ENCODE measurements at regions not wholly inside any gene's neighbourhood (a gene's known extent, or its start where the extent isn't known, plus 50 kb on each side); places are given as distances from the start of the nearest gene placed in this dataset.
"Not testable (repeated sequence)": the region's sequence is repeated elsewhere in the genome, so short reads cannot be mapped to it uniquely, and the experiment has no call there.

DNA sequence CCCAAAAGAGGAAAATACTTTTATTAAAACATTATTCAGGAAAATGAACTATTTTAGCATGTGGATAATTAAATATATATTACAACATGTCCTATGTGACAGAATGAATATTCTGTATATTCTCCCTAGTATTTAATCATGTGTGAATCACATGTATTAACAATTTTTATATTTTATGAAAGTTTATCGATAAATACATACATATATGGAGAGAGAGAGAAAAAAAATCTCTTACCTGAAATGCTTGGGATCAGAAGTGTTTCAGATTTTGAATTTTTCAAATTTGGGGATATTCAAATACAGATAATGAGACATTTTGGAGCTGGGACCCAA is 228.6 kb upstream of the RBBP8 start:
- H3K4me1 ChIP-seq (ENCODE audit: control insufficient read depth in 1 of 2, insufficient read depth in 2 of 2, low read length in 2 of 2) = no peaks in the 10 kb centered on the region
- no peaks in the 10 kb centered on the region for H3K9me3 ChIP-seq (ENCODE audit: insufficient read depth, low read depth, low read length)
- H2AK5ac ChIP-seq (ENCODE audit: low read length) = no peak overlapping the region
- no peak overlapping the region for H3K18ac ChIP-seq (ENCODE audit: low read length)
- H3K4ac ChIP-seq (ENCODE audit: low read depth, low read length) = no peak overlapping the region
- no peak overlapping the region for H3K14ac ChIP-seq (ENCODE audit: low read length)
- H2BK5ac ChIP-seq (ENCODE audit: low read depth, low read length, poor library complexity) = no peak overlapping the region
- no peak for DNase-seq
- H3K23ac ChIP-seq (ENCODE audit: low read length) = no peak overlapping the region
- no peaks in the 10 kb centered on the region for H3K79me1 ChIP-seq (ENCODE audit: low read length)
- no peak overlapping the region for H2BK120ac ChIP-seq (ENCODE audit: insufficient read depth, low read length, poor library complexity)
- H2AFZ ChIP-seq (ENCODE audit: insufficient read depth, low read length, poor library complexity) = no peak overlapping the region
- H4K12ac ChIP-seq (ENCODE audit: low read depth, low read length) = no peak overlapping the region
- no peak overlapping the region for H3K4me3 ChIP-seq (ENCODE audit: low read depth, low read length)
- no peak overlapping the region for H4K8ac ChIP-seq (ENCODE audit: low read depth, low read length)
- no CpG with 5 or more reads among the region's 1 CpG for WGBS (ENCODE audit: extremely low coverage, insufficient coverage, insufficient read length)
- H3K27me3 ChIP-seq (ENCODE audit: insufficient read depth, low read length) = no peaks in the 10 kb centered on the region
- H3K27ac ChIP-seq (ENCODE audit: low read depth, low read length) = no peak overlapping the region
- no peak overlapping the region for H4K91ac ChIP-seq (ENCODE audit: low read depth, low read length)
- no peak overlapping the region for H3K4me2 ChIP-seq (ENCODE audit: low read length)
- H2BK12ac ChIP-seq (ENCODE audit: low read length) = no peak overlapping the region
- no peaks in the 10 kb centered on the region for H3K36me3 ChIP-seq (ENCODE audit: control insufficient read depth in 1 of 2, insufficient read depth in 2 of 2, low read length in 2 of 2)
- no peaks in the 10 kb centered on the region for H3K79me2 ChIP-seq (ENCODE audit: control insufficient read depth, insufficient read depth, low read length, poor library complexity)
- H3K9ac ChIP-seq (ENCODE audit: low read length) = no peak overlapping the region

DNA sequence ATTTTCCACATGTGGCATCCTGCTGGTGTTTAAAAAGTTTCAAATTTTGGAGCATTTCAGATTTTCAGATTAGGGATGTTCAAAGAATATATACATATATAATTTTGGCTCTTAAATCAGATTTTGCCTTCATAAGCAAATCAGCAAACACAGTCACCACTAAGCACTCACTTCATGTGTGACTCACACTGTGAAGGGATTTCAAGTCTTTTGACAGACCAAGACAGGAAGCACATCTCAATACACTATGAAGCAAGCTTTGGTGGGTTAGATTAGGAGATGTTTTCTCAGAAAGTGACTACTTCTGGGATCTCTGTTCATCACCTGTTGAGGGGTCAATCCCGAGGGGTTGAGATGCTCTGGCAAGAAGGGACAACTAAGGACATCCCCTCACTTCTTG is 227.8 kb upstream of the RBBP8 start:
- Histone ChIP-seq H3K4ac (ENCODE audit: low read depth, low read length) (no peak overlapping the region), H3K9me3 (ENCODE audit: insufficient read depth, low read depth, low read length) (no peaks in the 10 kb centered on the region), H3K36me3 (ENCODE audit: control insufficient read depth in 1 of 2, insufficient read depth in 2 of 2, low read length in 2 of 2) (no peaks in the 10 kb centered on the region), H2BK12ac (ENCODE audit: low read length) (no peak overlapping the region), H3K79me1 (ENCODE audit: low read length) (no peaks in the 10 kb centered on the region), H3K27me3 (ENCODE audit: insufficient read depth, low read length) (no peaks in the 10 kb centered on the region), H3K4me1 (ENCODE audit: control insufficient read depth in 1 of 2, insufficient read depth in 2 of 2, low read length in 2 of 2) (no peaks in the 10 kb centered on the region), H3K18ac (ENCODE audit: low read length) (no peak overlapping the region), H3K23ac (ENCODE audit: low read length) (no peak overlapping the region), H4K91ac (ENCODE audit: low read depth, low read length) (no peak overlapping the region), H2BK120ac (ENCODE audit: insufficient read depth, low read length, poor library complexity) (no peak overlapping the region), H3K79me2 (ENCODE audit: control insufficient read depth, insufficient read depth, low read length, poor library complexity) (no peaks in the 10 kb centered on the region), H2AK5ac (ENCODE audit: low read length) (no peak overlapping the region), H3K4me3 (ENCODE audit: low read depth, low read length) (no peak overlapping the region), H4K12ac (ENCODE audit: low read depth, low read length) (no peak overlapping the region), H3K14ac (ENCODE audit: low read length) (no peak overlapping the region), H3K27ac (ENCODE audit: low read depth, low read length) (no peak overlapping the region), H3K9ac (ENCODE audit: low read length) (no peak overlapping the region), H2BK5ac (ENCODE audit: low read depth, low read length, poor library complexity) (no peak overlapping the region), H4K8ac (ENCODE audit: low read depth, low read length) (no peak overlapping the region), H3K4me2 (ENCODE audit: low read length) (no peak overlapping the region), H2AFZ (ENCODE audit: insufficient read depth, low read length, poor library complexity) (no peak overlapping the region)
- no CpG with 5 or more reads among the region's 1 CpG for WGBS (ENCODE audit: extremely low coverage, insufficient coverage, insufficient read length)
- DNase-seq = no peak

DNA sequence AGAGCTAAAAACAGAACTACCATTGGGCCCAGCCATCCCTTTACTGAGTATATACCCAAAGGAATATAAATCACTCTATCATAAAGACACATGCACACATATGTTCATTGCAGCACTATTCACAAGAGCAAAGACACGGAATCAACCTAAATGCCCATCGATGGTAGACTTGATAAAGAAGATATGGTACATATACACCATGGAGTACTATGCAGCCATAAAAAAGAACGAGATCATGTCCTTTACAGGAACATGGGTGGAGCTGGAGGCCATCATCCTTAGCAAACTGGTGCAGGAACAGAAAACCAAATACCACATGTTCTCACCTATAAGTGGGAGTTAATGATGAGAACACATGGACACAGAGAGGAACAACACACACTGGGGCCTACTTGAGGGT is 227.1 kb upstream of the RBBP8 start:
- H2AFZ ChIP-seq (ENCODE audit: insufficient read depth, low read length, poor library complexity); H3K4me2 ChIP-seq (ENCODE audit: low read length); DNase-seq; H3K18ac ChIP-seq (ENCODE audit: low read length); H2BK5ac ChIP-seq (ENCODE audit: low read depth, low read length, poor library complexity); H2BK120ac ChIP-seq (ENCODE audit: insufficient read depth, low read length, poor library complexity); H3K9ac ChIP-seq (ENCODE audit: low read length); H4K91ac ChIP-seq (ENCODE audit: low read depth, low read length); H4K8ac ChIP-seq (ENCODE audit: low read depth, low read length); H3K79me1 ChIP-seq (ENCODE audit: low read length); H2BK12ac ChIP-seq (ENCODE audit: low read length); H3K4ac ChIP-seq (ENCODE audit: low read depth, low read length); H3K4me1 ChIP-seq (ENCODE audit: control insufficient read depth in 1 of 2, insufficient read depth in 2 of 2, low read length in 2 of 2); H3K27ac ChIP-seq (ENCODE audit: low read depth, low read length); H3K27me3 ChIP-seq (ENCODE audit: insufficient read depth, low read length); H3K79me2 ChIP-seq (ENCODE audit: control insufficient read depth, insufficient read depth, low read length, poor library complexity); H3K4me3 ChIP-seq (ENCODE audit: low read depth, low read length); H3K23ac ChIP-seq (ENCODE audit: low read length); H3K14ac ChIP-seq (ENCODE audit: low read length); H2AK5ac ChIP-seq (ENCODE audit: low read length); H4K12ac ChIP-seq (ENCODE audit: low read depth, low read length); H3K9me3 ChIP-seq (ENCODE audit: insufficient read depth, low read depth, low read length); H3K36me3 ChIP-seq (ENCODE audit: control insufficient read depth in 1 of 2, insufficient read depth in 2 of 2, low read length in 2 of 2): not testable (repeated sequence)
- no CpG with 5 or more reads among the region's 3 CpGs for WGBS (ENCODE audit: extremely low coverage, insufficient coverage, insufficient read length)

DNA sequence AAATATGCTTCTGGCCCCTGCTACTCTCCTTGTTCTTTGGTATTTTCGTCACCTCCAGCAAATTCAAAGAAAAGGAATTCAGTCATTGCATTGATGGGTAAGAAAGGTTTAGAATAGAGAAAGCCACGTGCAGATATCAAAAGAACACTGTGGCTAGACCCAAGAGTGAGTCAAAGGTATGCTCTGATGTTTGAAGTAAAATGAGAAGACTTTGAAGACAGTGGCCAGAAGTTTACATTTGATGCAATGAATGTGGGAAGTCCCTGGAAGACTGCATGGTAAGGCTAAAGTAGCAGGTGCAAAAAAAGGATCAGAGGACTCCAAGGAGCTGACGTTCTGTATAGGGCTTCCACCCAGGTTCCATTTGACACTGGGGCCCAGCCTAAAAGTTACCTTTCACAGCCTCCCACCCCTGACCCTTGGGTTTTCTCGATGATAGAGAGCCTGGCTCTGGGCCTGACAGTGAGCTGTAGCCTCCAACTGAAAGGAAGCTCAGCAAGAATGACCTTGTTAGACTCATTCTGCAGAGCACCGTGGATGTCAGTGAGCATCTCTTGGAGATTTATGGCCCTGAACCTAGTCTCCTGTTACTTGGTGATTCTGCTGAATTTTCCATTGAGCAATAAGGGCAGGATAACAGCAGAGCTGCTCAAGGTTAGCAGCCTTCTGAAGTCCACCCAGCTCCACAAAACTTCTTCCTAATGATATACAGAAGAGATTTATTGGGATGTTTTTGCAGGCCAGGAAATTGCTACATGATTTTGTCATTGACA is 223.7 kb upstream of the RBBP8 start:
- Histone ChIP-seq H3K9me3 (ENCODE audit: insufficient read depth, low read depth, low read length) (no peaks in the 10 kb centered on the region), H2BK120ac (ENCODE audit: insufficient read depth, low read length, poor library complexity) (no peak overlapping the region), H3K14ac (ENCODE audit: low read length) (no peak overlapping the region), H3K79me2 (ENCODE audit: control insufficient read depth, insufficient read depth, low read length, poor library complexity) (no peaks in the 10 kb centered on the region), H3K4ac (ENCODE audit: low read depth, low read length) (no peak overlapping the region), H3K27ac (ENCODE audit: low read depth, low read length) (no peak overlapping the region), H3K18ac (ENCODE audit: low read length) (no peak overlapping the region), H4K91ac (ENCODE audit: low read depth, low read length) (no peak overlapping the region), H3K36me3 (ENCODE audit: control insufficient read depth in 1 of 2, insufficient read depth in 2 of 2, low read length in 2 of 2) (no peaks in the 10 kb centered on the region), H3K9ac (ENCODE audit: low read length) (no peak overlapping the region), H3K4me1 (ENCODE audit: control insufficient read depth in 1 of 2, insufficient read depth in 2 of 2, low read length in 2 of 2) (peaks cover 0 to 6% of the 10 kb centered on the region in 2 experiments), H2BK12ac (ENCODE audit: low read length) (no peak overlapping the region), H4K8ac (ENCODE audit: low read depth, low read length) (no peak overlapping the region), H3K79me1 (ENCODE audit: low read length) (no peaks in the 10 kb centered on the region), H3K23ac (ENCODE audit: low read length) (no peak overlapping the region), H2AK5ac (ENCODE audit: low read length) (no peak overlapping the region), H3K27me3 (ENCODE audit: insufficient read depth, low read length) (no peaks in the 10 kb centered on the region), H3K4me2 (ENCODE audit: low read length) (no peak overlapping the region), H4K12ac (ENCODE audit: low read depth, low read length) (no peak overlapping the region), H2BK5ac (ENCODE audit: low read depth, low read length, poor library complexity) (no peak overlapping the region), H3K4me3 (ENCODE audit: low read depth, low read length) (no peak overlapping the region), H2AFZ (ENCODE audit: insufficient read depth, low read length, poor library complexity) (no peak overlapping the region)
- DNase-seq = no peak
- WGBS (ENCODE audit: extremely low coverage, insufficient coverage, insufficient read length) = no CpG with 5 or more reads among the region's 5 CpGs

Measured in trophoblast cell (in vitro differentiated cells and primary cell).